SHP77 treated with DMSO at 0.1 percent for 48 hours (cell line): ENCODE measurements at regions not wholly inside any gene's neighbourhood (a gene's known extent, or its start where the extent isn't known, plus 50 kb on each side); places are given as distances from the start of the nearest gene placed in this dataset.
"Not testable (repeated sequence)": the region's sequence is repeated elsewhere in the genome, so short reads cannot be mapped to it uniquely, and the experiment has no call there.

Source experiments
- DNase-seq: peaks from one replicate; lab custom pipeline; 2025; lab: John Stamatoyannopoulos, UW

DNA sequence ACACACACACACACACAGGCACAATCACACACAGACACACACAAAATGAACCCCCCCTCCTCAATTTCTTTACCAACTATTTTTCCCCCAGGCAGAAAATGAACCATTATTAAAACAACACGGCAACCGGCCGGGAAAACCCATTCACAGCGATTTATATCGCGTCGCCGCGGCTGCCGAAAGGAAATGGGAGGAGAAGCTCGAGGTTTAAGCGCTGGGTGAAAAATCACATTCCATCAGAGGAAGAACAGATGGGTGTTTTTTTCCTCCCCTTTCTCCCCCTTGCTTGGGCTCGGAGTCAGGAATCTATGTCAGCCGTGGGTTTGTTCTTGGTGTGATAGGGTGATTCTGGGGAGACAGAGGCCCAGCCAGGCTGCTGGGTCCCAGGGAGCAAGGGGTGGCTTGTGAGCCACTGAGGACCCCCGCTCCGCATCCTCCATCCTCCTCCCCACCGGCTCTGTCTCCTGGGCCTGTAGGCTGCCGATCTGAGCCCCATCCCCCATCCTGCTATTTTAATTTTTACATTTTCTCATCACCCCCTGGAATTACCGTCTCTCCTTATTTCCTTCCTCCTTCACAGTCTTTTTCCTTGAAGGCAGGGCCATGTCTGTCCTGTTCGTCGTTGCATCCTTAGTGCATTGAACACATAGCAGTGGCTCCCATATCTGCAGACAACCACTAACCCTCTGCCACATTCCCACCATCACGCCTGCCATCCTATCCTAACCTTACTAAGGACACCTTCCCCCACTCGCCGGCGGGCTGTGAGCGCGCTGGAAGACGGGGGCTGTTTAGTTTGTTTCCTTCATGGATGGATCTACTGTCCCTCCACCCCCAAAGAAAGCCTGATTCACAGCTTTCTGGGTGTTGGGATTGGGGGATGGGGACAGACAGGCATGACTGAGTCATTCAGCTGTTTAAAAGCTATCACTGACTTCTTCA lies 137.7 kb downstream of the CRLF3 start:
- DNase-seq: not testable (repeated sequence)

DNA sequence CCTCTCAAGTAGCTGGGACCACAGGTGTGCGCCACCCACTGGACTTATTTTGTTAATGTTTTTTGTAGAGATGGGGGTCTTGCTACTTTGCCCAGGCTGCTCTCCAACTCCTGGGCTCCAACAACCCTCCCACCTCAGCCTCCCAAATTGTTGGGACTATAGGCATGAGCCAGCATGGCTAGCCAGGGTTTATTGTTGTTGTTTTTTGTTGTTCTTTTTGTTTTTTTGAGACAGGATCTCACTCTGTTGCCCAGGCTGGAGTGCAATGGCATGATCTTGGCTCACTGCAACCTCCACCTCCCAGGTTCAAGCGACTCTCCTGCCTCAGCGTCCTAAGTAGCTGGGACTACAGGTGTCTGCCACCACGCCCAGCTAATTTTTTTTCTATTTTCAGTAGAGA lies 142.2 kb downstream of the CRLF3 start:
- DNase-seq: not testable (repeated sequence)

DNA sequence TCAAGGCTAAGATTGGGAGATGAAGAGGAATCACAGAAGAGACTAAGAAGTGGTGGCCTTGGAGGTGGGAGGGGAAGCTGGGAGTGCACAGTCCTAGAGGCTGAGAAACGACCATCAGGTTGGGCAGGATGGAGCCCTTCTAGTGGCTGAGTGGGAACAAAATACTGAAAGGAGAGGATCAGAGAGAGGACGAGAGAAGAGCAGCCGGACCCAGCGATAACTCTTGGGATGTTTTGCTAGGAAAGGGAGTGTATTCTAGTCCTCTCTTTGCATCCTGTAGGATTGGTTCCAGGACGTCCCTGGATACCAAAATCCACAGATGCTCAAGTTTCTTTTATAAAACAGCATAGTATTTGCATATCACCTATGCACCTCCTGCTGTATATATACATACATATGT lies 143.8 kb downstream of the CRLF3 start:
- DNase-seq: not testable (repeated sequence)

DNA sequence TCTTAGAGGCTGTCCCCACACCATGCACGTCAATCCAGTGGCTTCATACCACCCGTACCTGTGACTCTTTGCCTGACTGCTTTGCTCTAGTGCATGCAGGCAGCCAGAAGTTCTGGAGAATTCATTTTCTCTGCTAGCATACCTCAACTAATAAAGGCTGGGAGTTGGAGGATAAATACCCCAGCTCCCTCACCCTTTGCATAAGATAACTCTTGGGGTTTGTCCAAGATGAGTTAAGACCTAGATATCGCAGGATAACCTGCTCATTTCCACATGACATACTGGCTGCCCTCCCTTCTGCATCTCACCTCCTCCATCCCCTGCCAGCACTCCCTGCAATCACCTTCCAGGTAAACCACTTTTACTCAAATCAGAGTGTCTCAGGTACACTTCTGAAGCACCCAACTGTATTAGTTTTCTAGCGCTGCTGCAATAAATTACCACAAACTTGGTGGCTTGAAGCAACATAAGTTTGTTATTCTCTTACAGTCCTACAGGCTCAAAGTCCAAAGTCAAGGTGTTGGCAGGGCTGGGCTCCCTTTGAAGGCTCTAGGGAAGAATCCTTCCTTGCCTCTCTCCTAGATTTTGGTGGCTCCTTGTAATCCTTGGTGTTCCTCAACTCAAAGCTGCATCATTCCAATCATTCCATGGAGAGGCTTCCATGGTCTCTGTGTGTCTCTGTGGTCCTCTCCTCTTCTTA lies 146.8 kb downstream of the CRLF3 start:
- no peak for DNase-seq

DNA sequence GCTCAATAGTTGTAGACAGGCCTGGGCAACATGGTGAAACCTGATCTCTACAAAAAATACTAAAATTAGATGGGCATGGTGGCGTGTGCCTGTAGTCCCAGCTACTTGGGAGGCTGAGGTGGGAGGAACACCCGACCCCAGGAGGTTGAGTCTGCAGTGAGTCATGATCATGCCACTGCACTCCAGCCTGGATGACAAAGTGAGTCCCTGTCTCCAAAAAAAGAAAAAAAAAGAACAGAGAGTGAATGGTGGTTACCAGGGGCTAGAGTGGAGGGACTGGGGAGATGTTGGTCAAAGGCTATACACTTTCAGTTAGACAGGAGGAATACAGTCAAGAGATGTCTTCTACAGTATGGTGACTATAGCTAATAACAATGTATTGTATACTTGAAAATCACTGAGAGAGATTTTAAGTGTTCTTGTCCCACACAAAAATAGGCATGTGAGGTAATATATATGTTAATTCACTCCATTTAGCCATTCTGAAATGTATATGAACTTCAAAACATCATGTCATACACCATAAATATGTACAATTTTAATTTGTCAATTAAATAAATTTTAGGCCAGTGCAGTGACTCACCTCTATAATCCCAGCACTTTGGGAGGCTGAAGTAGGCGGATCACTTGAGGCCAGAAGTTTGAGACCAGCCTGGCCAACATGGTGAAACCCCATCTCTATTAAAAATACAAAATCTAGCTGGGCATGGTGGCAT lies 148.6 kb downstream of the CRLF3 start:
- not testable (repeated sequence) for DNase-seq

DNA sequence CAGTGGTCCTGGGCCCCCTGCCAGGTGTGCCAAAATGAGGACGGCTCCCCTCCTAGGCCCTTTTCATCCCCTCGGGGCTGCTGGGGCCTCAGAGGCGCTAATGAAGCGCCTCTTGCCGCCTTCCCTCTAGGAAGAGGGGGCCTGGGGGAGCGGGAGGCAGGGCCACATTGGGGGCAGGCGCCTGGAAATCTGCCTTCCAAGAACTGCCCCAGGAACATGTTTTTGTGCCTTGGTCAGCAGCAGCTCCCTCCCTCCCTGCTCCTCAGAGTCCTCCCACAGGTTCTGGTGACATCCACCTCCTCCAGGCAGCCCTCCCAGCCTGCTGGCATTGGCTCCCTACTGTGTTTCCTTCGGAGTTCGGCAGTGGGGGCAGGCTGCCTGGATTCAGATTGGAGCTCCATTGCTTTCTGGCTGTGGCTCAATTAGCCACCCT lies 155.3 kb downstream of the CRLF3 start:
- DNase-seq: not testable (repeated sequence)

DNA sequence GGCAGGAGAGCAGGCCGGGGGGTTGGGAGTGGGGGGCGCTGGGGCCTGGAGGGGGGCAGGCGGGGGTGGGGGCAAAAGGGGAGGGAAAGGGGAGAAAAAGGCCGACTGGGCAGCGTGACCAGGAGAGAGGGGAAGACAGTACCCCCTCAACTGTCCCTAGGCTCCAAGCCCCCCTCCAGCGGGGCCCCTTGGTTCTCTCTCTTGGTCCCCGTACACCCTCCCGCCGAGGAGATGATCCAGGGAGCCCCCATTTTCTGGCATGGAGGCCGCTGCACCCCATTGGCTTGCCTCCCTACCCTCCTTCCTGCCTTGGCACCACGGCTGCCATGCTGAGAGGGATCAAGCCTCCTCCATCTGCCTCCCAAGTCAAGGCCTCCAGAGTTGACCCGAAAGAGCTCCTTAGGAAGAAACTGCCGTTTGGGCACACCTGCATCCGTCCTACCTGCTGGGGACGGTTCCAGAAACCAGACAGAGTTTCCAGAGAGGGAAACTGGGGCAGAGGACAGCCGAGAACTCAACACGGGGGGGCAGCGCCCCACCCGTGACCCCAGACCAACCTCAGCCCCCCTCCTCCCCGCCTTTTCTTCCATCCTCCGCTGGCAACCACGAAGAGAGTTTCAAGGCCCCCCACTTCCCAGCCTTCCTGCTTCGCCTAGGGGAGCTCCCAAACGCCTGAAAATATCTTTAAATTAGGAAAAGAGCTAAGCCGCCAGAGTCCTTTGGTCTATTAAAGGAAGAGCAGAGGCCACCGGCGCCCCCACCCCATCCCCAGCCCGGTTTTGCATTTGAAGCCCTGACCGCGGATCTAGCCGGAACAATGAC lies 155.9 kb downstream of the CRLF3 start:
- DNase-seq: not testable (repeated sequence)

DNA sequence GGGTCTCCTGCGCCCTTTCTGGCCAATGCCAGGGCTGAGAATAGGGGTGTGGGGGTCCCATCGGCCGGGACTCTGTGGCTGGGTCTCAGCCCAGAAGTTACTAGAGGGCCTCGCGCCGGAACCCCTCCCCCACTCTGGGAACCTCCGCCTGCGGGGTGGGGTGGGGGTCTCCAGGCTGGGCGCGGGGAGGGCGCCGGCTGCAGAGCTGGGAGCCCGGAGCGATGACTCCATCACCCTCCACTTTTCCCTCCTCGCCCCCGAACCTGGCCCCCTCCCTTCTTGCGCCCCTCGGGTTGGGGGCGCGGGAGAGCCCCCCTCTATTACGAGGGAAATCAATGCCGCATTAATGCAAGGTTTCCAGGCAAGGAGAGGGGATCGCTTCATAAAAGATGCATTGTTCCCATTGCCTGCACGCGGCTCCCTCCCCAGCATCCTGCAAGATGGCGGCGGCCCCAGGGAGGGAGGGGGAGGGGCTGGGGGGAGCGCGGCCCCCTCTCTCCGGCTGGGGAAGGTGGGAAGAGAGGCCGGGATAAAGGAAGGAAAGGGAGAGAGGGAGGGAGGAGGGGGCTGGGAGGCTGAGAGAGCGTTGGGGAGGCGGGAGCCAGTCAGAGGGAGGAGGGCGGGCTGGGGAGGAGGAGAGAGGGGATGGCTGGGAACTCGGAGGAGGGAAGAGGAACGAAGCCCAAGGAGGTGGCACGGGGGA lies 156.7 kb downstream of the CRLF3 start:
- DNase-seq: peak; percentile 23

DNA sequence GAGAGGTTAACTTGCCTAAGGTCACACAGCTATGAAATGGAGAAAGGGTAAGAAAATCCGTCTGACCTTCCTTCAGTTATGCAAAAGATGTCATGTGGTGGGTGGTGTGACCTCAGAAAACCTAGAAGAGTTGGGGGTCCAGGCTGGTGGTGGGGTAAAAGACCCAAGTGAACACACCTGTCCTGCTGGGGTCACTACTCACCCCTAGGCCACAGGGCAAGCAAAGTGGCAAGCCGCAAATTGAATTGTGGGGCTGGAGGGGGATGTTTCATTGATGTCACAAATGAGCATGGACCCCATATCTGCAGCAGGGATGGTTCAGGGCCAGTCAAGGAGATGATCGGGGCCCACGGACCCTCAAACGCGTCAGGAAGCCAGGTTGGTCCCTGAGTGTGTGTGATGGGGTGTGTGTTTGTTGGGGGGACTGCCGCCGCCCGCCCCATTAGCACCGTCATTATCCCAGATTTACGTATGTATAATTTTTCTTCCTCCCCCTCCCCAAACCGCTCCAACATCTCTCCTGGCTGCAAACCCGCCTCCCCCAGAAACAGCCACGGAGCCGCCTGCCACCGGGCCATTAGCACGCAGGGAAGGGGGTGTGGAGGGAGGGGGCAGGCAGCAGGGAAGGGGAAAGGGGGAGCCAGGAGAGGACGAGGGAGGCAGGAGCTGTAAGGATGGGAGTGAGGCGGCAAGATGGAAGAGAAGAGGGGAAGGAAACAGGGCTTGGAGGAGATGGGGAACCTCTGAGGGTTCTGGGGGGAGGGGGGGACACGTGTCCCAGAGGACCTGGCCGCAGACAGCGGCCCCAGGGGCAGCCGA lies 157.4 kb downstream of the CRLF3 start:
- DNase-seq: not testable (repeated sequence)

DNA sequence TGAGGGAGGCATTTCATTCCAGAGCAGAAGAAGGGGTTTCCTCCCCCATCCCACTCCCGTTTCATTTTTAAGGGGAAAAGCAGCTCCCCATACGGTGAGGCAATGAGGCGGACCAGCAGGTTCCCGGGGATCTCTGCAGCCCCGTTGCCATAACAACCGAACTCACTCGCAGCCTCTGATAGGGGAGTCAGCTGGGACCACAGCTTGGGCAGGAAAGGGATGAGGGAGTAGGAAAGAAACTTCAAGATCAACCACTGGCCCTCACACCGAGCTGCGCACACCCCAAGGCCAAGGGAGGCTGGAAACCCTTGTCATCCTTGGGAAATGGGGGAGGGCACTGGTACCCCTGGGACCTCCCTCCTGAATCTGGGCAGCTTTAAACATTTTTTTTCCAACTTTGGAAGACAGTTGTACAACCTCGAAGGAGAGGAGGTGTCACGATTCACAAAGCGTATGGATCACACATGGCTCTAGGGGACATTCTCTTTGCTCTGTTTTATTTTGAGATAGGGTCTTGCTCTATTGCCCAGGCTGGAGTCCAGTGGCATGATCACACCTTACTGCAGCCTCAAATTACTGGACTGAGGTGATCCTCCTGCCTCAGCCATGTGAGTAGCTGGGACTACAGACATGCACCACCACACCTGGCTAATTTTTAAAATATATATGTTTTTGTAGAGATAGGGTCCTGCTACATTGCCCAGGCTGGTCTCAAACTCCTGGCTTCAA lies 160.6 kb downstream of the CRLF3 start:
- not testable (repeated sequence) for DNase-seq

DNA sequence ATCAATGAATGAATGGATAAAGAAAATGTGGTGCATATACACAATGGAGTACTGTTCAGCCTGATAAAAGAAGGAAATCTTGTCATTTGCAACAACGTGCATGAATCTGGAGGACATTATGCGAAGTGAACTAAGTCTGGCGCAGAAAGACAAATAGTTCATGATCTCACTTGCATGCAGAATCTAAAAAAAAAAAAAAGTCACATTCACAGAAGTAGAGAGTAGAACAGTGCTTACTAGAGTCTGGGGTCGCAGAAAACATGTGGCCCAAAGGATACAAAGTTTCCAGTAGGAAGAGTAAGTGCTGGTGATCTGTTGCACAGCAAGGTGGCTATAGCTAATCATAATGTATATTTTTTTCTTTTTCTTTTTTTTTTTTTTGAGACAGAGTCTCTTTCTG lies 167.3 kb downstream of the CRLF3 start:
- DNase-seq: not testable (repeated sequence)

DNA sequence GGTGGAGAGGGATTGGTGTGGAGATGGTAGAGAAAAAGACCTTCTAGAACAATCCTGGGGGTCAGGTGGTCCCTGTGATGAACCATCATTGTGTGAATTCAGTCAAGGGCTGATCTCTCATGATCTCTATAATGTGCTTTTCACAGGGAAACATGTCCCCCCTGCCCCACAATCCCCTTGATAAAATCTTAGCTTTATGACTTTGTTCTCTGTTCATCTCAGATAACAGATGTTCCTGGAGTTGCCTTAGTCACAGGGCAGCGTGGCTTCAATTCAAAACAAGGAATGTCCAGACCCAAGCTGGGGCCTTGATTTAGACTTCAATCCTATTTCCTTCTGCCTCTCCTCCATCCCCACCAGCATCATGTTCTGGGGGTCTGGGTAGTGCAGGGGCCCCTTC lies 171.5 kb downstream of the CRLF3 start:
- DNase-seq: not testable (repeated sequence)

DNA sequence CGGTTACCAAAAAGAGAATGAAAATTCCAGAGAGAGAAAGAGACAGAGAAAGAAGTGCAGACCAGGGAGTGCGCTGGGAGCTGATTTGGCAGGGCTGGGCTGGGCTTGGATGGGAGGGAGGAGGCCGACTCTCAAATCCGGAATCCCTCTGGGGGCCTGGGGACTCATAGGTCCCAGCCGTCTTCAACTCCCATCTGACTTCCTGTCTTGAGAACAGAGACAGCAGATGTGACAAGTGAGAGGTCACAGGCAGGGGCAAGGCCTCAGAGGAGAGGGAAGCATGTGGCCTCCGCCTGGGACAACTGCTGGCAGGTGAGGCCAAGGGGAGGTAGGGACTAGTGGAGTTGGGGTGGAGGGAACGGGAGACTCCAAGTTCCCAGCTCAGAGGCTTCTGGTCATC lies 172.9 kb downstream of the GOSR1 start:
- DNase-seq: not testable (repeated sequence)

DNA sequence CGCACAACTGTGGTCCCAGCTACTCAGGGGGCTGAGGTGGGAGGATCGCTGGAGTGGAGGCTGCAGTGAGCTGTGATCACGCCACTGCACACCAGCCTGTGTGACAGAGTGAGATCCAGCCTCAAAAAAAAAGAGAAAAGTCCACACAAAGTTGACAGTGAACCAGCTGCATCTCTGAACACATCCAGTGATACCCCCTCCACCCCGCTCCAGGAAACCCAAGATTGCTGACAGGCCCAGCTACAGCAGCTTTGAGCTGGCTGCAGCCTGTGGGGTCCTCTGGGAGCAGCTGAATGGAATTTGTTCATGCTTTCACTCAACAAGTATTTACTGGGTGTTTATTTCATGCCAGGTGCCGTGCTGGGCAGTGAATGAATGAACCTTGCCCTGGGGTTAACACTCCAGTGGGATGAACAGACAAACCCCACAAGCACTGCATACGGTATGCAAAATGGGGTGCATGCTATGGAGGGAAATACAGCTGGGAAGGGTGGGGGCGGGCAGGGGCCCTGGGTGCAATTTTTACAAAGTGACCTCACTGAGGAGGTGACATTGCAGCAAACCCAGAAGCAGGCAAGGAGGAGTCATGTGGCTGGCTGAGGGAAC lies 170.9 kb downstream of the GOSR1 start:
- not testable (repeated sequence) for DNase-seq

DNA sequence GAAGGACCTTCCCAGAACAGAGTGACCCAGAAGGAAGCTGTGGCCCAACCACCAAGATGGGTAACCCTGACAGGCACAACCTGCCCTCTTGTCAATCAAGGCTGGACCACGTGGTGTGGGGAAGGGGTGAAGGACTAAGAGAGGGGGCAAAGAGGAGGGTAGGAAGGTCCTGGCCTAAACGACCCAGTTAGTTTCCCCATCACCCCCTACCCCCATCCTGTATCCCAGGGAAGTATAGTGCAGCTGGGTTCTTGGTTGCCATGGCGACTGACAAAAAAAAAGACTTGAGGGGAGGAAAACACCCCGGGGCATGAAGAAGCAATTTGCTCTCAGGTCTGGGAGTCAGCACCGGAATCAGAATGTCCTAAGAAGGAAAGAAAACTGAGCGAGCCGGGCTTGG lies 168.7 kb downstream of the GOSR1 start:
- DNase-seq: not testable (repeated sequence)

DNA sequence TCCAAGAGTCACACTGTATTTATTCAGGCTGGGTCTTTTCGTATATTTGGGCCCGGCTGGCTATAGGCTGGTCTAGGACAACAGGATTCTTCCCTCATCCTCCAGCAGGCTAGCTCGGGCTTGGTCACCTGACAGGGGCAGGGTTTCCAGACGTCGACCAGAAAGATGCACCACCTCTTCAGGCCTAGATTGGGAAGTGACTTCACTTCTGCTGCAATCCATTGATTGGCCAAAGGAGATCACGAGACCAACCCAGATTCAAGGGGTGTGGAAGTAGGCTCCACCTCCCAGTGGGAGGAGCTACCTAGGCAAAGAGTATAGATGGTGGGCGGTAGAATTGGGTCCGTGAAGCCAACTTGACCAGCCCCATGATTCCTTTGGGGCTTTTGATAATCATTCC lies 167.5 kb downstream of the GOSR1 start:
- not testable (repeated sequence) for DNase-seq

DNA sequence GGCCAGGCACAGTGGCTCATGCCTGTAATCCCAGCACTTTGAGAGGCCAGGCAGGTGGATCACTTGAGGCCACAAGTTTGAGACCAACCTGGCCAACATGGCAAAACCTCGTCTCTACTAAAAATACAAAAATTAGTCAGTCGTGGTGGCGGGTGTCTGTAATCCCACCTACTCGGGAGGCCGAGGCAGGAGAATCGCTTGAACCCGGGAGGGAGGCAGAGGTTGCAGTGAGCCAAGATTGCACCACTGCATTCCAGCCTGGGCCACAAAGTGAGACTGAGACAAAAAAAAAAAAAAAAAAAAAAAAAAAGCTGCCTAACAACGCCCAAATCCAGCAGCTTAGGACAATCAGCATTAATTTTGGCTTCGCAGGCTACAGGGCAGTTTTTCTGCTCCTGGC lies 167.1 kb downstream of the GOSR1 start:
- DNase-seq: not testable (repeated sequence)

DNA sequence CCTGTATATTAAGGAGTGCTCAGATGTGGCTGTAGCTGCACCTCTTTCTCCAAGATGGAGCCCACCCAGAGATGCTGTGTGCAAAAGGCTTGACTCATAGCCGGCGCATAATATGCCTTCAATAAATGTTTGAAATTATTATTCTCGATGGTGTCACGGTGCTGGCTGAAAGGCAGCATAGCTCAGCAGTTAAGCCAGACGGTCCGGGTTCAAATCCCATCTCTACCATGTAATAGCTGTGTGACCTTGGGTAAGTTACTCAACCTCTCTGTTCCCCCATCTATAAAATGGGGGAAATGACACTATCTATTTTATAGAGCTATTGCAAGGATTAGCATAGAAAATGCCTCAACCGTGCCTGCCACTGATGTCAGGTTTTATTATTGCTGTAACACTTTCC lies 164.2 kb downstream of the GOSR1 start:
- DNase-seq: not testable (repeated sequence)

DNA sequence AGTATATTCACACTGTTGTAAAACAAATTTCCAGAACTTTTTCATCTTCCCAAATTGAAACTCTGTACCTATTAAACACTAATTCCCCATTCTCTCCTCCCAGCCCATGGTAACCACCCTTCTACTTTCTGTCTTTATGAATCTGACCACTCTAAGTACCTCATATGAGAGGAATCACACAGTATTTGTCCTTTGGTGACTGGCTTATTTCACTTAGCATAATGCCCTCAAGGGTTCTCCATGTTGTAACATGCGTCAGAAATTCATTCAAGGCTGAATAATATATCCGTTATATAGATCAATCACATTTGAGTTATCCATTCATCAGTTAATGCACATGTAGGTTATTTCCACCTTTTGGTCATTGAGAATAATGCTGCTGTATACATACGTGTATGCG lies 162.2 kb downstream of the GOSR1 start:
- not testable (repeated sequence) for DNase-seq
